ENCODE measurements at regions not wholly inside any gene's neighbourhood (a gene's known extent, or its start where the extent isn't known, plus 50 kb on each side); places are given as distances from the start of the nearest gene placed in this dataset.

DNA sequence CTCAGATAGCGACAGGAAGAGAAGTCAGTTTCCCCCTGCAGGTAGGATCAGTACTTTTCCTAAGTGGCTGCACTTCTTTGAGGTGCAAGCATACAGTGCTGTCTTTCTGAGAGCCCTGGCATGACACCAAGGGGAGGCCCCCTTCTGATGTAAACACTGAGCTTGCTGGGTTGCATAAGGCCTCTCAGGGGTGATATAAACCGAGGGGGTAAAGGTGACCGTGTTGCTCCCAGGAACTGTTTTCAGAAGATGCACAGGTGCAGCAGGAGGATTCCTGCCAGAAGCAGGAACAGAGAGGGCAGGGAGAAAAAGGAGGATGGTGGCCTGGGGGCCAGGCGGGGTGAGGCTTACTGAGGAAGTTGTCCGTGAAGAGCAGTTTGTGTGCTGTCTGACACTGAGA is 74.0 kb upstream of the ZNF30 start:
- Histone ChIP-seq H4K20me1 (ENCODE audit: insufficient read depth) (no peaks in the 10 kb centered on the region), H3K4me3 (ENCODE audit: low read length) (no peak overlapping the region), H3K4me2 (ENCODE audit: low read length) (no peak overlapping the region), H3F3A (ENCODE audit: insufficient read depth, low read length, poor library complexity, severe bottlenecking) (no peaks in the 10 kb centered on the region), H2AFZ (ENCODE audit: low read depth, low read length) (no peak overlapping the region), H3K36me3 (ENCODE audit: insufficient read depth, low read length) (no peaks in the 10 kb centered on the region), H3K27me3 (ENCODE audit: insufficient read depth, low read depth, low read length) (no peaks in the 10 kb centered on the region), H3K9me3 (ENCODE audit: low read length) (no peaks in the 10 kb centered on the region), H3K27ac (ENCODE audit: low read length) (no peak overlapping the region), H3K9ac (ENCODE audit: low read length) (no peak overlapping the region), H3K79me2 (replicated peaks; ENCODE audit: insufficient read depth, low read length) (no peaks in the 10 kb centered on the region), H3K9me2 (ENCODE audit: insufficient read depth, low read length) (no peaks in the 10 kb centered on the region)
- TF ChIP-seq TAF1 (IDR thresholded peaks at IDR 0.05; ENCODE audit: low read depth): no peak
- no peak for TF ChIP-seq POLR2AphosphoS5 (IDR thresholded peaks at IDR 0.05)
- TF ChIP-seq EP300 (conservative IDR thresholded peaks at IDR 0.05; ENCODE audit: poor library complexity, severe bottlenecking): no peak
- TF ChIP-seq SMC3 (conservative IDR thresholded peaks at IDR 0.05; ENCODE audit: poor library complexity): no peak
- TF ChIP-seq, protein P1, sequence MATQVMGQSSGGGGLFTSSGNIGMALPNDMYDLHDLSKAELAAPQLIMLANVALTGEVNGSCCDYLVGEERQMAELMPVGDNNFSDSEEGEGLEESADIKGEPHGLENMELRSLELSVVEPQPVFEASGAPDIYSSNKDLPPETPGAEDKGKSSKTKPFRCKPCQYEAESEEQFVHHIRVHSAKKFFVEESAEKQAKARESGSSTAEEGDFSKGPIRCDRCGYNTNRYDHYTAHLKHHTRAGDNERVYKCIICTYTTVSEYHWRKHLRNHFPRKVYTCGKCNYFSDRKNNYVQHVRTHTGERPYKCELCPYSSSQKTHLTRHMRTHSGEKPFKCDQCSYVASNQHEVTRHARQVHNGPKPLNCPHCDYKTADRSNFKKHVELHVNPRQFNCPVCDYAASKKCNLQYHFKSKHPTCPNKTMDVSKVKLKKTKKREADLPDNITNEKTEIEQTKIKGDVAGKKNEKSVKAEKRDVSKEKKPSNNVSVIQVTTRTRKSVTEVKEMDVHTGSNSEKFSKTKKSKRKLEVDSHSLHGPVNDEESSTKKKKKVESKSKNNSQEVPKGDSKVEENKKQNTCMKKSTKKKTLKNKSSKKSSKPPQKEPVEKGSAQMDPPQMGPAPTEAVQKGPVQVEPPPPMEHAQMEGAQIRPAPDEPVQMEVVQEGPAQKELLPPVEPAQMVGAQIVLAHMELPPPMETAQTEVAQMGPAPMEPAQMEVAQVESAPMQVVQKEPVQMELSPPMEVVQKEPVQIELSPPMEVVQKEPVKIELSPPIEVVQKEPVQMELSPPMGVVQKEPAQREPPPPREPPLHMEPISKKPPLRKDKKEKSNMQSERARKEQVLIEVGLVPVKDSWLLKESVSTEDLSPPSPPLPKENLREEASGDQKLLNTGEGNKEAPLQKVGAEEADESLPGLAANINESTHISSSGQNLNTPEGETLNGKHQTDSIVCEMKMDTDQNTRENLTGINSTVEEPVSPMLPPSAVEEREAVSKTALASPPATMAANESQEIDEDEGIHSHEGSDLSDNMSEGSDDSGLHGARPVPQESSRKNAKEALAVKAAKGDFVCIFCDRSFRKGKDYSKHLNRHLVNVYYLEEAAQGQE (IDR thresholded peaks at IDR 0.05; ENCODE audit: borderline replicate concordance): no peak
- no peak for TF ChIP-seq RAD21 (conservative IDR thresholded peaks at IDR 0.05)
- TF ChIP-seq, protein P2, sequence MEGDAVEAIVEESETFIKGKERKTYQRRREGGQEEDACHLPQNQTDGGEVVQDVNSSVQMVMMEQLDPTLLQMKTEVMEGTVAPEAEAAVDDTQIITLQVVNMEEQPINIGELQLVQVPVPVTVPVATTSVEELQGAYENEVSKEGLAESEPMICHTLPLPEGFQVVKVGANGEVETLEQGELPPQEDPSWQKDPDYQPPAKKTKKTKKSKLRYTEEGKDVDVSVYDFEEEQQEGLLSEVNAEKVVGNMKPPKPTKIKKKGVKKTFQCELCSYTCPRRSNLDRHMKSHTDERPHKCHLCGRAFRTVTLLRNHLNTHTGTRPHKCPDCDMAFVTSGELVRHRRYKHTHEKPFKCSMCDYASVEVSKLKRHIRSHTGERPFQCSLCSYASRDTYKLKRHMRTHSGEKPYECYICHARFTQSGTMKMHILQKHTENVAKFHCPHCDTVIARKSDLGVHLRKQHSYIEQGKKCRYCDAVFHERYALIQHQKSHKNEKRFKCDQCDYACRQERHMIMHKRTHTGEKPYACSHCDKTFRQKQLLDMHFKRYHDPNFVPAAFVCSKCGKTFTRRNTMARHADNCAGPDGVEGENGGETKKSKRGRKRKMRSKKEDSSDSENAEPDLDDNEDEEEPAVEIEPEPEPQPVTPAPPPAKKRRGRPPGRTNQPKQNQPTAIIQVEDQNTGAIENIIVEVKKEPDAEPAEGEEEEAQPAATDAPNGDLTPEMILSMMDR (IDR thresholded peaks at IDR 0.05; ENCODE audit: poor library complexity, severe bottlenecking): no peak
- no peak for TF ChIP-seq MXI1 (conservative IDR thresholded peaks at IDR 0.05; ENCODE audit: poor library complexity, severe bottlenecking)
- no peak for TF ChIP-seq EZH2 (IDR thresholded peaks at IDR 0.05; ENCODE audit: borderline replicate concordance, insufficient read depth, low read length, poor library complexity, severe bottlenecking)

DNA sequence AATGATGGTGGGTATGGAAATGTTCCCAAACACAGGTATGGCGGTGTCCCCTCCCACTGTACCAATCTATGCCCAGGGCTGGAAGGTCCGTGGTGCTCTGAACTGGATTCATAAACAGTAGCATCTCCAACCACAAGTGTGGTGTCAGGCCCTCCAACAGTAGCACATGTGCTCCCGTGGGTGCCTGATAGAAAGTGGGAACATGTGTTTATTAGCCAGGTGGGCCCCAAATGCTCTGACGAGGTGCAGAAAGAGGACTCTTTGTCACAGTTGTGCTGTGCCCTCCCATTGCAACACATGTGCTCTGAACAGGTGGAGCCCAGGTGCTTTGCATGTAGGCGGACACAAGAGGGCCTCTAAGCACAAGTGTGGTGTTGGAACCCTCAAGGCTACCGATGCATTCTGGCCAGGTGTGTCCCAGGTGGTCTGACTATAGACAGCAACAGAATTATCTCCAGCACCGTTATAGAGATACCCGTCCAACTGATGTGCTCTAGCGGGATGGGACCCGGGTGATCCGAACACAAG is 75.4 kb upstream of the ZNF30 start:
- Histone ChIP-seq H3K27ac (ENCODE audit: low read length) (no peak overlapping the region), H3K9ac (ENCODE audit: low read length) (no peak overlapping the region), H3K36me3 (ENCODE audit: insufficient read depth, low read length) (no peaks in the 10 kb centered on the region), H3K4me3 (ENCODE audit: low read length) (no peak overlapping the region), H3K9me3 (ENCODE audit: low read length) (no peaks in the 10 kb centered on the region), H3K9me2 (ENCODE audit: insufficient read depth, low read length) (no peaks in the 10 kb centered on the region), H3F3A (ENCODE audit: insufficient read depth, low read length, poor library complexity, severe bottlenecking) (no peaks in the 10 kb centered on the region), H4K20me1 (ENCODE audit: insufficient read depth) (no peaks in the 10 kb centered on the region), H3K79me2 (replicated peaks; ENCODE audit: insufficient read depth, low read length) (no peaks in the 10 kb centered on the region), H2AFZ (ENCODE audit: low read depth, low read length) (no peak overlapping the region), H3K4me2 (ENCODE audit: low read length) (no peak overlapping the region), H3K27me3 (ENCODE audit: insufficient read depth, low read depth, low read length) (no peaks in the 10 kb centered on the region)
- no peak for TF ChIP-seq EZH2 (IDR thresholded peaks at IDR 0.05; ENCODE audit: borderline replicate concordance, insufficient read depth, low read length, poor library complexity, severe bottlenecking)
- TF ChIP-seq POLR2AphosphoS5 (IDR thresholded peaks at IDR 0.05): no peak
- TF ChIP-seq SMC3 (conservative IDR thresholded peaks at IDR 0.05; ENCODE audit: poor library complexity): no peak
- no peak for TF ChIP-seq MXI1 (conservative IDR thresholded peaks at IDR 0.05; ENCODE audit: poor library complexity, severe bottlenecking)
- no peak for TF ChIP-seq RAD21 (conservative IDR thresholded peaks at IDR 0.05)
- TF ChIP-seq, protein P1 (IDR thresholded peaks at IDR 0.05; ENCODE audit: borderline replicate concordance): no peak
- TF ChIP-seq, protein P2 (IDR thresholded peaks at IDR 0.05; ENCODE audit: poor library complexity, severe bottlenecking): no peak
- TF ChIP-seq EP300 (conservative IDR thresholded peaks at IDR 0.05; ENCODE audit: poor library complexity, severe bottlenecking): no peak
- TF ChIP-seq TAF1 (IDR thresholded peaks at IDR 0.05; ENCODE audit: low read depth): no peak
